A673 (cell line): ENCODE measurements at regions not wholly inside any gene's neighbourhood (a gene's known extent, or its start where the extent isn't known, plus 50 kb on each side); places are given as distances from the start of the nearest gene placed in this dataset.

Experiments used
- BruUV-seq: library from RNA; stranded (reverse); fragments of 400-500 nt; replicated peaks from 2 replicates; lab custom pipeline; 2021; lab: Mats Ljungman, UMichigan
- CTCF ChIA-PET: fragments of 300-600 bp; sonication (Branson Sonifier 250); formaldehyde crosslinking; loops from one replicate; lab custom pipeline; 2022; ENCODE audit warnings: antibody characterized with exemption; lab: Charles Lee
- POLR2A ChIA-PET: fragments of 300-600 bp; sonication (Branson Sonifier 250); formaldehyde crosslinking; loops from one replicate; lab custom pipeline; 2022; ENCODE audit warnings: antibody characterized with exemption; ENCODE audit not compliant: low non-redundant PET; lab: Charles Lee
- DNase-seq: peaks from one replicate; pipeline ENCODE4 v3.0.0-alpha.2; 2015; ENCODE audit warnings: low spot score
- H3K27ac ChIP-seq: fragments of 200-600 bp; sonication (generic); 2 replicates; pipeline ENCODE4 v1.5.1; 2016; ENCODE audit warnings: mixed run types, low read depth, mild to moderate bottlenecking, mixed read lengths, antibody characterized with exemption, low read length; ENCODE audit not compliant: poor library complexity, severe bottlenecking
- H3K27me3 ChIP-seq: fragments of 200-600 bp; sonication (generic); replicated peaks from 2 replicates; pipeline ENCODE4 v1.6.1; 2017; ENCODE audit warnings: mixed run types, low read depth, mild to moderate bottlenecking, mixed read lengths, antibody characterized with exemption, low read length; ENCODE audit not compliant: insufficient read depth, poor library complexity
- H3K36me3 ChIP-seq: fragments of 200-600 bp; sonication (generic); 2 replicates; pipeline ENCODE4 v1.6.1; 2016; ENCODE audit warnings: mixed run types, mild to moderate bottlenecking, mixed read lengths, antibody characterized with exemption, low read length; ENCODE audit not compliant: insufficient read depth, poor library complexity, severe bottlenecking
- H3K4me1 ChIP-seq: fragments of 200-600 bp; sonication (generic); 2 replicates; pipeline ENCODE4 v1.6.1; 2017; ENCODE audit warnings: mixed run types, mild to moderate bottlenecking, mixed read lengths, antibody characterized with exemption, low read length; ENCODE audit not compliant: insufficient read depth, poor library complexity, severe bottlenecking
- H3K4me3 ChIP-seq: fragments of 200-600 bp; sonication (generic); 2 replicates; pipeline ENCODE4 v1.5.1; 2016; ENCODE audit warnings: low read depth, mixed run types, mild to moderate bottlenecking, mixed read lengths, low read length; ENCODE audit not compliant: poor library complexity, severe bottlenecking
- H3K9me3 ChIP-seq: fragments of 200-600 bp; sonication (generic); 2 replicates; pipeline ENCODE4 v1.6.1; 2016; ENCODE audit warnings: mixed run types, low read depth, mild to moderate bottlenecking, mixed read lengths, antibody characterized with exemption, low read length; ENCODE audit not compliant: poor library complexity, severe bottlenecking
- CTCF ChIP-seq: fragments of 300-800, 200-600 bp; sonication (generic); conservative IDR thresholded peaks from 2 replicates; pipeline ENCODE4 v1.5.1; 2017; ENCODE audit warnings: low read depth, mild to moderate bottlenecking, antibody characterized with exemption, low read length, moderate library complexity, mixed read lengths
- EZH2 ChIP-seq: fragments of 200-600 bp; sonication (generic); IDR thresholded peaks from 2 replicates; pipeline ENCODE4 v1.6.1; 2017; ENCODE audit warnings: borderline replicate concordance, low read depth, mild to moderate bottlenecking, mixed read lengths, antibody characterized with exemption, low read length; ENCODE audit not compliant: poor library complexity, severe bottlenecking
- intact Hi-C: fragments of 100-400 bp; cut with micrococcal nuclease; formaldehyde crosslinking; loops from one replicate; pipeline ENCODE4 v1.10.0; 2022; ENCODE audit not compliant: unreplicated experiment

- no peaks in the 10 kb centered on the region for H3K36me3 ChIP-seq
- no peak for DNase-seq
- H3K27ac ChIP-seq = no peak overlapping the region
- BruUV-seq = no TSS peak
- no peaks in the 10 kb centered on the region for H3K27me3 ChIP-seq
- H3K4me3 ChIP-seq = no peak overlapping the region
- intact Hi-C loops = no loop called here
- ChIA-PET POLR2A (no interaction called here), CTCF (no interaction called here)
- no peaks in the 10 kb centered on the region for H3K4me1 ChIP-seq
- H3K9me3 ChIP-seq = peaks cover 60% of the 10 kb centered on the region
- TF ChIP-seq CTCF (no peak), EZH2 (no peak)
Measured at GRCh38 chr19:23475477-23475876, 80.2 kb upstream of the ZNF91 start.

- no peaks in the 10 kb centered on the region for H3K36me3 ChIP-seq
- ChIA-PET CTCF (no interaction called here), POLR2A (no interaction called here)
- no peak overlapping the region for H3K27ac ChIP-seq
- peaks cover 53% of the 10 kb centered on the region for H3K9me3 ChIP-seq
- no peak for DNase-seq
- no peaks in the 10 kb centered on the region for H3K4me1 ChIP-seq
- no TSS peak for BruUV-seq
- TF ChIP-seq EZH2 (no peak), CTCF (no peak)
- no peaks in the 10 kb centered on the region for H3K27me3 ChIP-seq
- no peak overlapping the region for H3K4me3 ChIP-seq
- intact Hi-C loops = no loop called here
Measured at GRCh38 chr19:23474761-23475160, 79.5 kb upstream of the ZNF91 start.

GRCh38 chr19:23474172-23474571 is 78.9 kb upstream of the ZNF91 start:
- no peak overlapping the region for H3K4me3 ChIP-seq
- no peak for DNase-seq
- H3K9me3 ChIP-seq = peaks cover 51% of the 10 kb centered on the region
- TF ChIP-seq CTCF (no peak), EZH2 (no peak)
- no TSS peak for BruUV-seq
- no peaks in the 10 kb centered on the region for H3K4me1 ChIP-seq
- CTCF ChIA-PET = no interaction called here
- H3K27ac ChIP-seq = no peak overlapping the region
- no peaks in the 10 kb centered on the region for H3K27me3 ChIP-seq
- POLR2A ChIA-PET = no interaction called here
- intact Hi-C loops = no loop called here
- no peaks in the 10 kb centered on the region for H3K36me3 ChIP-seq
